DMS114 treated with DMSO at 0.1 percent for 48 hours (cell line): ENCODE measurements at regions not wholly inside any gene's neighbourhood (a gene's known extent, or its start where the extent isn't known, plus 50 kb on each side); places are given as distances from the start of the nearest gene placed in this dataset.
"Not testable (repeated sequence)": the region's sequence is repeated elsewhere in the genome, so short reads cannot be mapped to it uniquely, and the experiment has no call there.

Experiments
- DNase-seq: peaks from one replicate; lab custom pipeline; 2025; ENCODE audit not compliant: unreplicated experiment; lab: John Stamatoyannopoulos, UW

DNA sequence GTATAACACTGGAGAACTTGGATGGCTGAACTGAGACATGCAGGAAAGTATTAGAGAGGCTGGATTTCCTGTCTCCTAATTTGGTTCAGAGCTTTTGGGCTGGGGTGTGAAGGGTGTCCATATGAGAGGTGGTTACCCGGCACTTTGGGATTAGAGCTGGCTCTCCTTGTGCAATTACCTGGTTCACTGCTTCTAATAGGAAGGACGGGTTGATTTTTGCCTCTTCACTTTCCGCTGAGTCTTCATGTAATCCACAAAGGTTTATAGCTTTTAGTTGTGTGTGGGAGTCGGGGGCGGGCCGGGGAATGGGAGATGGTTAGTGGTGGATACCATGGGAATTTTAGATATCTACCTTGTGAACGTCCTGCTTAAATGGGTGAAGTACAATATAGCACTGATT lies 151.5 kb downstream of the BTBD3 start:
- no peak for DNase-seq

DNA sequence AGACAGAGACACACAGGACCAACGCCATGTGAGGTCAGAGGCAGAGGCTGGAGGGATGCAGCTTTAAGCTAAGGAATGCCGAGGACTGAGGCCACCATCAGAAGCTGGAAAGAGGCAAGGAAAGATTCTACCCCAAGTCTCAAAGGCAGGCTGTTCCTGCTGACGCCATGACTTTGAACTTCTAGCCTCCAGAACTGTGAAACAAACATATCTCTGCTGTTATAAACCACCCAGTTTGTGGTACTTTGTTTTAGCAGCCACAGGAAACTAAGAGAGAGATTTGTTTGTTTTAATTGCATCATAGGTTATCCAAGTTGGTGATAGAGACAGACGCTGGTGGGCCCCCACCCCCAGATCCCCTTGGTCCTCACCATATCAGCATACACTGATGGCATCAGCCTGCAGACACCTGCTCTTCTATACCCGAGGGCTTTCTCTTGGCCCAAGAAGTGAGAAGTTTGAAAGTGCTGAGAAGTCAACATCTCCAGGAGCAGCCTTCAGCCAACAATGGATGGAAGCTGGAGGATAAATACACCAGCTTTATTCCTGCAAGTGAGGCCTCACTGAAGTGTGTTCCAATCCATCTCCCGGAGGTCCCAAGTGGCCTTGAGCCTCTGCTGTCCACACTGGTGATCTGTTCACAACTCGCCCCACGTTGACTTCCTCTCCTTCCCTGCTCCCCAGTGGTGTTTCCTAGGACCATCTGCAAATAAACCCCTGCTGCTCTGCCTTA lies 154.7 kb downstream of the BTBD3 start:
- no peak for DNase-seq

DNA sequence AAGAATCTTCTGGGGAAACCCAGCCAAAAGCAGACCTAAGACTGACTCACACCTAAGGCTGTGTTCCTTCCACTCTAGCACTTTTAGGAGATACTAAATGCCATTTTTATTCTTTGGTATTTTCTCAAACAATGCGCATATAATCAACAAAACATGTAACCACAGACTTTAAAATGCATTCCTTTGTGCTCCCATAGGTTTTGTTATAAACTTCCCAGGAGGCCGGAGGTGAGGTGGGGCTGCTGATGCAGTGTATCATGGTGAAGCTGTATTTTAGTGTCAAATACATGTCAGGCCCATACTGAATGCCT lies 155.2 kb downstream of the BTBD3 start:
- DNase-seq: no peak

DNA sequence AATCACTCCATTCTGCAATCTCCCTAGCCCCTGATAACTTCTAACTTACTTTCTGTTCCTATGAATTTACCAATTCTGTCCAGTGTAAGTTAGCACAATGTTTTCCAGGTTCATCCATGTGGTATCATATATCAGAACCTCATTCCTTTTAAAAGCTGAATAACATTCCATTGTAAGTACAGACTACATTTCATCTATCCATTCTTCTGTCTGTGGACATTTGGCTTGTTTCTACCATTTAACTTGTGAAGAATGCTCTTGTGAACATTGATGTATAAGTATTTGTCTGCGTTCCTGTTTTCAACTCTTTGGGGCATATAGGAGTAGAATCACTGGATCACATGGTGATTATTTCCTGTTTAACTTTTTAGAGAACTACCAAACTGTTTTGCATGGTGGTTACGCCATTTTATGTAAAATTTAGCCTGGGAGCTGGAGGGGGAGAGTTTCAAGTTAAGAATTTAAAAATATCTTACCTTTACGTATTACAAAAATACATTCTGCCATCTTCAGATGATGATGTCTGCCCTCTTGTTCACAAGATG lies 156.5 kb downstream of the BTBD3 start:
- DNase-seq: no peak

DNA sequence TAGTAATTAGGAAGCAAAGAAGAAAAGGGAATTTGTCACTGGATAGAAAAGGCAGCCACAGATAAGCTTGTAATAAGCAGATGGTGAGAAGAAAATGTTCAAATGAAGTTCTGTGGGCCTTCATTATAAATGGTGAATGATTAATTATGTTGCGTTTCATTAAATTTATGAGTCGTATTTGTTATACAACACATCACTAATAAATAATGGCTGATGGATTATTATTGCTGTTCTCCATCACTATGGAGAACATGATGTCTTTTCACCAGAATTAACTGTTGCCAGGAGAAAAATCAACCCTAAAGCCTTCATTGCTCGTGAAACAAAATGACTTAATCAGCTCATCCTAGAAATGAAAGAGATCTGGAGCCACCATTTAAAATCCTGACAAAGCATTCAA lies 158.5 kb downstream of the BTBD3 start:
- DNase-seq: no peak

DNA sequence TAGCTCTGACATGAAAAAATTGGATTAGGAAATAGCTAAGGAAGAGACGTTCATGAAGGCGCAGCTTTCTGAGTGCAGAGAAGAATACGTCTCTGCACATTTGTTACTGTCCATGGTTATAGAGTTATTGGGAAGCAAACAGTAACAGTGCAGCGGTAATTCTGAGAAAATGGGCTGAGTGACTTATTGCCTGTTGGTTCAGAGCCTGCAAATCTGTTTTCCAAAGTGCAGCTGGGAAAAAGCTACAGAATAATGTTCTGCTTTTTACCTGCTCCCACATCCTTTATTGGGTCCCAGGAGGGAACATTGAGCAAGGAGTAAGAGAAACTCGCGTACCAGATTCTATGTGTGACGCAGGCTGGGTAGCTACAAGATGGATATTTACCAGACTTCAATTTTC lies 160.2 kb downstream of the BTBD3 start:
- no peak for DNase-seq

DNA sequence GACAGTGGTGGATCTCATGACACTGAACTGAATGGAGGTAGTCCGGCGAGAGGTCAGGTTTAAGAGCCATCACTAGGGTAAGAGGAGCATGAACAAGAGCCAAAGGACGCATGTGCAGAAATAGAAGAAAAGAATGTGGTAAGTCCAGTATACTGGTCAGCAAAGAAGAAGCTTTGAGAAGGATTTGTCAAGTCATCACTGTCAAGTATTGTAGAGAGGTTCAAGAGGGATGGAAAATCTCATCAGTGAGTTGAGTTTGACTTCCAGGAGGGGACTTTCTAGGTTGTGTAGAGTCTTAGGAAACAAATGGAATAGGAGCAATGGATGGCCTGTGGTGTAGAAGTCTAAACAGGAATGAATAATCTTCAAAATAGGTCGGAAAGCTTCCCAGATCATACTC lies 161.8 kb downstream of the BTBD3 start:
- DNase-seq: no peak

DNA sequence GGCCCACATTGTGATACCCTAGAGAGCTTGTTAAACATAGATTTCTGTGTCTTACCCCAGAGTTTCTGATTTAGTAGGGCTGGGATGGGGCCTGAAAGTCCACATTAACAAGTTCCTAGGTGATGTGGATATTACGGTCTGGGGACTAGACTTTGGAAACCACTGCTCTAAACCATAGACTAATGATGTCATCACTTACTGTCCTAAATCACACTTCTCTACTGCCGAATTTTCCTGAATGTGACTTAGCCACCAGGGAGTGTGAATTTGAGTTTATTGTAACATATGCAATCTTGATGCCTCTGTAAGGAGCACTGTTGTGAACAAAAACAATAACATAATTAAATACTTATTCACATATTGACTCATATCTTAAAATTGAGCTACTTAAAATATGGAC lies 165.6 kb downstream of the BTBD3 start:
- no peak for DNase-seq

DNA sequence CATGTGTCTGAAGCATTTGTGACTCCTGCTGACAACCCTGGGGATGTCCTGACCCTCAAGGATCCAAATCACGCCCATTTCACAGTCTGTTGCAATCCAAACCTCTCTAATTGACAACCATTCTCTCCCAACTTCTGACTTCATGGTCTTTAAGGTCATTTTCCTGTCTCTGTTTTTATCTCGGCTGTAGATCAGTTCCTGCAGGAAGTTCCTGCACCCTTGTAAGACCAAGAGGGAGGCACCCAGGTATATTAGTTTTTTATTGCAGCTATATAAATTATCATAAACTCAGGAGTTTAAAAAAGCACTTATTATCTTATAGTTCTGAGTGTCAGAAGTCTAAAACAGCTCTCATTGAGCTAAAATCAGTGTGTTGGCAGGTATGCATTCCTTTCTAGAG lies 166.8 kb downstream of the BTBD3 start:
- no peak for DNase-seq

DNA sequence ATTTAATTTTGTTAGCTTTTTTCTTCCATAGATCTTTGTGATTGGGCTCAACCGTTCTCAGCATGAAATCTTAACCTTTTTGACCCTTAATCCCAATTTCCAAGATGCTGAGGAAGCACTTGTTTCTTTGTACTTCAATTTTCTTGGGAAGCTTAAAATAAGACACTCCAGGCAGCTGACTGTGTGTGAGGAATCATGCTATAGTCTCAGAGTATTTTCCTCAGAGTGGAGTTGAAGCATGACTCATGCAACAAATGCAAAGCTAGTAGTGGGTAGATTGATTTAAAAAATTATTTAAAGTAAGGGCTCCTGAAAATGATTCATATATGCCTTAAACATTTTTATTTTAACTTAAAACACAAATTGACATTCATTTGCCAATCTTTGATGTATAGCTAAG lies 168.7 kb downstream of the BTBD3 start:
- DNase-seq: no peak

DNA sequence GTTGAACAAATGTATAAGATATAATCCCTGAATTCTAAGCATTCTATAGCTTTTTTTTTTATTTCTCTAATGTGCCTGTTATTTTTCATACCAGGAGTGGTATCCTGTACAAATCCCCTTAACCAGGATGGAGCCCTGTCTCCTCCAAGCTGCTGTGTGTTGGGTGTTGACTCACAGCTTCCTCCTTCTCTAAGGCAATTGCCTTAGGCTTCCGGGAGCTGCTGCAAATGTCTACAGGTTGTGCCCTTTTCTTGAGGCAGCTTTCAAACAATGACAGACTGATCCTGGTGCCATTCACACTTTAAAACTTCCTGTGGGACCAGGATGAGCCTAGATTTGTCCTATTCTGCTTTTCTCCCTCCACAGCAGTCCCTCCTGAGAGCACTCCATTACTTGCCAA lies 173.2 kb downstream of the BTBD3 start:
- no peak for DNase-seq

DNA sequence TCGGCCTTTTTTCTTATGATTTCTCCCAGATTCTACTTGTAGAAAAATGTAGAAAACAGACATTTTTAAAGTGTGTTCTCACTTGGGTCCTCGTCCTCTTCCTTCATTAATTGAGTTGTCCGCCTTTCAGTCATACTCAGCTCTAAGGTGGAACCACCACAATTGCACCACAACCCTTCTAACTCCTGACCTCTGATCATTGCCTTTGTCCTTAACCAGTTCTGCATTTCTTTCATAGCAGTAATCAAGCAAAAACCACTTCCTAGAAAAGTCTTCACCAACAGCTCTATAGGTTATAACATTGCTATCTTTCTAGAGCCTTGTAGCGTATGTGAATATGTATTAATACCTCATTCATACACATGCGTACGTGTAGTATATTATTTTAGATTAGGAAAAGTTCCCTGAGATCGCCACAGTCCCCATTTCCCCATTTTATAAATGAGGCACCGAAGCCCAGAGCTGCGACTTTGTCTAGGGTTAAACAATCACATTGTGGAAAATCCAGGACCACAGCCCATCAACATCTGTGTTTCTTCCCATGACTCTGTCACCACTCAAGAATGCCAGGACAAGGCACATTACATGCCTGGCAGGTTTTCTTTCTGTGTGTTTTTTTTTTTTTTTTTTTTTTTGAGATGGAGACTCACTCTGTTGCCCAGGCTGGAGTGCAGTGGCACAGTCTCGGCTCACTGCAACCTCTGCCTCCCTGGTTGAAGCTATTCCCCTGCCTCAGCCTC lies 175.5 kb downstream of the BTBD3 start:
- DNase-seq: no peak

DNA sequence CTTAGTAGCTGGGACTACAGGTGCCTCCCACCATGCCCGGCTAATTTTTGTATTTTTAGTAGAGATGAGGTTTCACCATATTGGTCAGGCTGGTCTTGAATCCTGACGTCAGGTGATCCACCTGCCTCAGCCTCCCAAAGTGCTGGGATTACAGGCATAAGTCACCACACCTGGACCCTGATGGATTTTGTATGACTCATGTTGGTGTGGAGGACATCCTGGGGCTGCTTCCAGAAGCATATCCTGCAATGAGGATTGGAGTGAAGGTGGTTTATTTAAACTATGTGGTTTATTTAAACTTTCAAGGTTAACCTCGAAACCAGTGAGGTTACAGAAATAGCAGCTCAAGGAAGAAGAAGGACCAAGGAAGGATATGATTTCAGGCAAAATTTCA lies 176.1 kb downstream of the BTBD3 start:
- DNase-seq: not testable (repeated sequence)

DNA sequence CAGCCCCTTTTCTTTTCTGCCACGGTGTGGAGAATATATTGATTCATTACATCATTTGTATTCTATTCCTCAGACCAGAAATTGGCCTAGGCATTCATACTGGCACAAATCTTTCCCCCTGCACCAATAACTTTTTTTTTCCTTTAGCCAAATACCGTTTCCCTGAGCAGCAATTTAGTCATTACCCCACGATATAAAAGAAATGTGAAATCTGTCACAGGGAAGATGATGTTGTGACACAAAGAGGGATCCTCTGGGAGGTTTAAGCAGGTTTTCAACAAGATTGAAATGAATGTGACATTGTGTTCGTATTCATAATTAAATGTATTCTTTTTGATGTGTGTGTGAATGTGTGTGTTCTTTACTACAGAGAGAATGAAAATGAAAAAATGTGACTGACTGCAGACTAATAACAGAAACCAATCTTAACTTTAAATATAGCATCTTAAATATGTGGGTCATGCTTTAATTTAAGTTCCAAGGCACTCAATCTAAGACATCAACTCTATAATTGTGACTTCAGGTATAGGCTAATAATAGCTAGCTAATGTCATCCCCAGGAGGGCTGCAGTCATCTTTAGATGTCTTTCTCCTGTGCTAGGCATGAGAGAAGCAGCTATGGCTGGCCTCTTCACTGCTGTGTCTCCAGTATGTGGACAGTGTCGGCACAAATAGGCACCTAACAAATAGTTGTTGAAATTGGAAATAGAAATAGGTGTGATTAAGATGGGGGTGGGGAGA lies 177.7 kb downstream of the BTBD3 start:
- DNase-seq: no peak

DNA sequence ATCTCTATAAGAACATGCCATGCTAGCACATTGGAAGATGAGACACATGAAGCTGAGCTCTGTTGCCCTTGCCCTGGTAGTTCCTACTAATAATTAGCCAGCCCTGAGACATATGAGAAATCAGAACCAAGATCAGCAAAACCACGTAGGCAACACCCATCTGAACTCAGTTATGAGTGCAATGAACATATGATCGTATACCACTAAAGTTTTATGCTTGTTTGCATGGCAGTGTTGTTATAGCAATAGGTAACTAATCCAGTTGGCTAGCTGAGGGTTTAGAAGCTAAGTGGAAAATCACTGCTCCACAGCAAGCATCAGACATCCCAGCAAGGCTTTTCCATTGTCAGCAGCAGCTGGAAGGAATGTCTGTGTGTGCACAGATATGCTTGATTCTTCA lies 180.7 kb downstream of the BTBD3 start:
- DNase-seq: no peak

DNA sequence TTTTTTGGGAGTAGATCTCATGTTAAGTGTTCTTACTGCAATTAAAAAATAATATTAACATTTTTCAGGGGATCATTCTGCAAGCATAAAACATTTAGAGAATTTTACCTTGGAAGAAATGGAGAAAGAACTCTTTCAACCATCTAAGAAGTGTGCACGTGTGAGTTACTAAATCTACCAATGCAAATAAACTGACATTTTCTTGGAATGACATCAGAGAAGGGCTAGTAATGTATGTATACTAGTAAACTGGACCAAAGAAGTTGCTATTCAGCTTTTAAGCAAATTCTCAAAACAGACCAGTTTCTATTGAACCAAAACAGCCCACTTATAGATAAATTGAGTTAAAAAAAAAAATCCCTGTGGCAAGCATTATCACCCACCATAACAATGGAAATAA lies 191.2 kb downstream of the BTBD3 start:
- DNase-seq: no peak

DNA sequence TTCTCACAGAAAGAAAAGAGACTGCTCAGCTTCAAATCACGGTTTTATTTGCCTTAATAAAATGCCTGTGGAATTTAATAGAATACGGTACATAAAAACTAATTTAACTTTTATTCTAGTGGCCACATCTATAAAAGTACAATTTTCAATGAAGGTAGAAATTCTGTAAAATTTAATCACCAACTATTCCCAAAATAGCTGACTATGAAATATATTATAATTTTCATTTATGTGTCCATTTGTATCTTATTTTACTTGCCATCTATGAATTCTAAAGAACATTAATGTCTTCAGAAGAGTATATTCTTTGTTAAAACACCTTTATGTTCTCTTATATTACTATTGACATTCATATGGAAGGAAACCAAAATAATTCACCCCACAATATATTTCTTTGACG lies 192.6 kb downstream of the BTBD3 start:
- no peak for DNase-seq

DNA sequence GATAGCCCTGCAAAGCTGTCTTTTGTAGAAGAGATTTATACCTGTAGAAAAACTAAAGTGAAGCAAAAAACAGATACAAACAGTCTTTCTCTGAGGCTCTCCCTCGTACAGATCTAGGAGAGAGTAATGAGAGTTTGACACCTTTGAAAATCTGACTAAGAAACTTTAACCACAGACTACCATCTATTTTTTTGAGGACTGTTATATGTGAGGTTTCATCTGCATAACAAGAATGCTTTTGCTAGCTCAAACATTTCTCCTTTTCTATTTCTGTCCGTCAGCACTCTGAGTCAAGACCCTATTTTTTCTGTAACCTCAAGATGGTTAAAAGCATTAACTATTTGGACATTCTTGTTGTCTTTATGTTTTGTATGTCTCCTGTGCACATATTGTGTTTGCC lies 193.0 kb downstream of the BTBD3 start:
- no peak for DNase-seq

DNA sequence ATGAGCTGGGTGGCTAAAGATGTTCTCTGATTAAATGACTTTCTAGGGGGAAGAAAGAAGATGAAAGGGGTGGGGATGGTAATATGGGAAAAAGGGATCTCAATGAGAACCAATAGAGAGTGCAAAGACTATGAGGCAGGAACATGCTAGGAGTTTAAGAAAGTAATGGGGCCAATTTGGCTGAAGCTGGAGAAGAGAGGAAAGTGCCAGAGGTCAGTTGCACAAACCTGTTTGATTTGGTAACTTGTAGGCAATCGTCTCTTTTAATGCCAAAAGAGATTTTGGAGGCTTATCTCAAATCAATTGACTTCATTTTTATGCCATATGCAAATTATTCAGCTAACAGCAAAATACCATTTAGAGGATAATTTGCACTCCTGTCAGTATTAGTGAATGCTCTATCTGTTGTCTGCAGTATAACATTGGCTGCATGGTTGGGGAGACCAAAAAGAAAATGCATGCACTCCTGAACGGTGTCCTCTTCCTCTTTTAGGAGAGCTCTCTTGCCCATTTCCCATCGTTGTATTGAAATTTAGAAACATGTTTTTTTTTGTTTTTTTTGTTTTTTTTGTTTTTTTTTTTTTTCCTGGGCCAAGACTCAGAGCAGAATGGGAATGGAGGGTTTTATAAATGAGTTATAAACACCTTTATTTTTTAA lies 193.9 kb downstream of the BTBD3 start:
- DNase-seq: no peak

DNA sequence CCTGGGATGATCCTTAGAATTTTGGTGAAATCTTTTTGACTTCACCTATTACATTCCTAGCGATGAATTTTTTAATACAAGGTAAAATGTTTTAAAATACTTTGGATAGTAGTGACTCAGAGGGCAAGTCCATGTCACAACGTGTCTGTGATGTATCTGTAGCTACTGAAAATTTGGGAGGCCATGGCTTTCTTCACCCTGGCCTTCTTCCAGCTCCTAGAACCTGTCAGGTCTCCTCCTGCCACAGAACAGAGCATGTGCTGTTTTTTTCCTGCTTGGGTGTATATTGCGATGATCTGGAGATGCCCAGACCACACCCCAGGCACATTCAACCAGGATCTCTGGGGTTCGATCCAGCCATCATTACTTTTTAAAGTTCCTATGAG lies 194.4 kb downstream of the BTBD3 start:
- DNase-seq: no peak

DNA sequence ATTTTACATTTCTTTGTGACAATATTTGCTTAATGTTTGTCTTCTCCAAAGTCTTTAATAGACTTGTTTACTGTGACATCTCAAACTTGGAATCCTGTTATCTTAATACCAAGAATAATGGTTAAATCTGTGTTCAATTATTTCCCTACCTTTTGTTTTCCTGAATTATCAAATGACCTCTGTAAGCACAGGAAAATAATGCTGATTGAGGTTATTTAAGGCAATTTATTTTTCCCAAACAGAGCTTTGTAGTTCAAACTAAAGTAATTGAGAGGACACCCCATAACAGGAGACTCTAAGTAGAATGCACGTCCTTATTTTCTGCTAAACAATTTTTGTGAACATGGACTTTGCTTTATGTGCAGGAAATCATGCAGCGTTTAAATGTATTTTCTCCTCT lies 195.0 kb downstream of the BTBD3 start:
- DNase-seq: no peak

DNA sequence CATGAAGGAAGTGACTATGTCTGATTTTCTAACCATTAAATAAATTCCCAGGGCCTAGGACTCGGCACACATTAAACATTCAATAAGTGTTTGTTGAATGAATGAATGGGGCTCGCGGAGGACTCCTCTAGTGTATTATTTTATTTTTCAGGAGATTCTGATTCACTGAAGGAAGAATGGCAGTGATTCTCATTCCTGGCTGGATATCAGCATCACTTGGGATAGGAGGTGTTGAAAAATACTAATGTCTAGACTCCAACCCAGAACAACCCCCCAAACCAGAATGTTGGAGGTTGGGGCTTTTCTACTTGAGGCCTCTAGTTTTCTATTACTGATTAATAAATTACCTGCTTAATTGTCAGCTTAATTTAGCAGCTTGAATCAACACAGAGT lies 195.4 kb downstream of the BTBD3 start:
- no peak for DNase-seq
